ENCODE measurements at regions not wholly inside any gene's neighbourhood (a gene's known extent, or its start where the extent isn't known, plus 50 kb on each side); places are given as distances from the start of the nearest gene placed in this dataset.
A peak's percentile ranks its signal among the peaks of the same experiment; 100 is the strongest.
"Not testable (repeated sequence)": the region's sequence is repeated elsewhere in the genome, so short reads cannot be mapped to it uniquely, and the experiment has no call there.

GRCh38 chrX:42832764-42833549, 55.0 kb upstream of the PPP1R2C start:
- DNase-seq (ENCODE audit: low read depth, low spot score) = no peak
- no peak overlapping the region for H3K4me3 ChIP-seq (ENCODE audit: low read length)

- DNase-seq (ENCODE audit: low read depth, low spot score); H3K4me3 ChIP-seq (ENCODE audit: low read length): not testable (repeated sequence)
Measured at GRCh38 chrX:42833550-42833940, 55.6 kb upstream of the PPP1R2C start.

GRCh38 chrX:42837101-42837726, 59.3 kb upstream of the PPP1R2C start:
- DNase-seq (ENCODE audit: low read depth, low spot score) = no peak
- H3K4me3 ChIP-seq (ENCODE audit: low read length) = no peak overlapping the region

GRCh38 chrX:42837747-42838146, 59.8 kb upstream of the PPP1R2C start:
- H3K4me3 ChIP-seq (ENCODE audit: low read length) = no peak overlapping the region
- DNase-seq (ENCODE audit: low read depth, low spot score) = peak; percentile 5

- no peak overlapping the region for H3K4me3 ChIP-seq (ENCODE audit: low read length)
- no peak for DNase-seq (ENCODE audit: low read depth, low spot score)
Measured at GRCh38 chrX:42839632-42840031, 61.7 kb upstream of the PPP1R2C start.

- H3K4me3 ChIP-seq (ENCODE audit: low read length) = no peak overlapping the region
- no peak for DNase-seq (ENCODE audit: low read depth, low spot score)
Measured at GRCh38 chrX:42846741-42847140, 68.8 kb upstream of the PPP1R2C start.

GRCh38 chrX:42855259-42855658, 77.3 kb upstream of the PPP1R2C start:
- H3K4me3 ChIP-seq (ENCODE audit: low read length) = no peak overlapping the region
- no peak for DNase-seq (ENCODE audit: low read depth, low spot score)

- DNase-seq (ENCODE audit: low read depth, low spot score) = no peak
- H3K4me3 ChIP-seq (ENCODE audit: low read length) = no peak overlapping the region
Measured at GRCh38 chrX:42857766-42858165, 79.8 kb upstream of the PPP1R2C start.

- no peak overlapping the region for H3K4me3 ChIP-seq (ENCODE audit: low read length)
- no peak for DNase-seq (ENCODE audit: low read depth, low spot score)
Measured at GRCh38 chrX:42869011-42869410, 91.0 kb upstream of the PPP1R2C start.

- no peak overlapping the region for H3K4me3 ChIP-seq (ENCODE audit: low read length)
- DNase-seq (ENCODE audit: low read depth, low spot score) = no peak
Measured at GRCh38 chrX:42869659-42870476, 91.9 kb upstream of the PPP1R2C start.

- no peak for DNase-seq (ENCODE audit: low read depth, low spot score)
Measured at GRCh38 chrX:42886519-42886918, 108.6 kb upstream of the PPP1R2C start.

GRCh38 chrX:42900947-42901346, 123.0 kb upstream of the PPP1R2C start:
- no peak for DNase-seq (ENCODE audit: low read depth, low spot score)
- no peak overlapping the region for H3K4me3 ChIP-seq (ENCODE audit: low read length)

More at GRCh38 chrX:42886519-42886918, 108.6 kb upstream of the PPP1R2C start:
- no peak overlapping the region for H3K4me3 ChIP-seq (ENCODE audit: low read length)

GRCh38 chrX:42902513-42902912, 124.5 kb upstream of the PPP1R2C start:
- no peak overlapping the region for H3K4me3 ChIP-seq (ENCODE audit: low read length)
- DNase-seq (ENCODE audit: low read depth, low spot score) = no peak

GRCh38 chrX:42920752-42921151, 142.8 kb upstream of the PPP1R2C start:
- no peak overlapping the region for H3K4me3 ChIP-seq (ENCODE audit: low read length)
- no peak for DNase-seq (ENCODE audit: low read depth, low spot score)

GRCh38 chrX:42930071-42930470, 152.1 kb upstream of the PPP1R2C start:
- DNase-seq (ENCODE audit: low read depth, low spot score) = no peak
- H3K4me3 ChIP-seq (ENCODE audit: low read length) = no peak overlapping the region

GRCh38 chrX:42930951-42931350, 153.0 kb upstream of the PPP1R2C start:
- DNase-seq (ENCODE audit: low read depth, low spot score) = no peak
- H3K4me3 ChIP-seq (ENCODE audit: low read length) = no peak overlapping the region

- no peak overlapping the region for H3K4me3 ChIP-seq (ENCODE audit: low read length)
- no peak for DNase-seq (ENCODE audit: low read depth, low spot score)
Measured at GRCh38 chrX:42933187-42933586, 155.2 kb upstream of the PPP1R2C start.

GRCh38 chrX:42934020-42934726, 156.2 kb upstream of the PPP1R2C start:
- DNase-seq (ENCODE audit: low read depth, low spot score) = peak; percentile 47
- no peak overlapping the region for H3K4me3 ChIP-seq (ENCODE audit: low read length)

- no peak overlapping the region for H3K4me3 ChIP-seq (ENCODE audit: low read length)
- DNase-seq (ENCODE audit: low read depth, low spot score) = no peak
Measured at GRCh38 chrX:42941671-42942070, 163.7 kb upstream of the PPP1R2C start.

Measured in Jurkat, Clone E6-1 (cell line).